HG03196 (cell line): ENCODE measurements at regions not wholly inside any gene's neighbourhood (a gene's known extent, or its start where the extent isn't known, plus 50 kb on each side); places are given as distances from the start of the nearest gene placed in this dataset.
A peak's percentile ranks its signal among the peaks of the same experiment; 100 is the strongest.

ENCODE experiments used
- ATAC-seq: cut with Tn5 transposase; IDR thresholded peaks from one replicate; pipeline ENCODE4 v1.9.1; 2021; ENCODE audit not compliant: unreplicated experiment

- no peak for ATAC-seq
Observed at GRCh38 chr6:91631227-91631626, 1044.4 kb upstream of the MAP3K7 start.

- ATAC-seq, result no peak
Observed at GRCh38 chr6:91626911-91627310, 1040.0 kb upstream of the MAP3K7 start.

- ATAC-seq, result no peak
Observed at GRCh38 chr6:91613481-91613880, 1026.6 kb upstream of the MAP3K7 start.

DNA sequence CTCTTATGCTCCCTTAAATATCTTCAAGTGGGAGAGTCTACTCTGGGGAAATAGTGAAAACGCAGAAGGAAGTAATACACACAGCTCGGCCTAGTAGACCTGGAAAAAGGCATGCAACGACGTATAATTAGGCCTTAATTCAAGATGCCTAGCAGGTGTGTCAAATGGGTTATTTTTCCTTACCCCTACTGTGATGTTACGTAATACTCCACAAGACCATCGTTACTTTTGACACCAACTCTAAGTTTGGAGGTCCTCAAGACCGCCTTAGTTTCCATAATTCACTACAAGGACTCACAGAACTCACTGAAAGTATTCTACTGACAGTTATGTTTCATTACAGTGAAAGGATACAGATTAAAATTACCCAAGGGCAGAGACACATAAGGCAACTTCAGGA, 1024.3 kb upstream of the MAP3K7 start:
- ATAC-seq, result no peak

- no peak for ATAC-seq
Observed at GRCh38 chr6:91608428-91608827, 1021.6 kb upstream of the MAP3K7 start.

- ATAC-seq, result no peak
Observed at GRCh38 chr6:91606148-91606901, 1019.5 kb upstream of the MAP3K7 start.

DNA sequence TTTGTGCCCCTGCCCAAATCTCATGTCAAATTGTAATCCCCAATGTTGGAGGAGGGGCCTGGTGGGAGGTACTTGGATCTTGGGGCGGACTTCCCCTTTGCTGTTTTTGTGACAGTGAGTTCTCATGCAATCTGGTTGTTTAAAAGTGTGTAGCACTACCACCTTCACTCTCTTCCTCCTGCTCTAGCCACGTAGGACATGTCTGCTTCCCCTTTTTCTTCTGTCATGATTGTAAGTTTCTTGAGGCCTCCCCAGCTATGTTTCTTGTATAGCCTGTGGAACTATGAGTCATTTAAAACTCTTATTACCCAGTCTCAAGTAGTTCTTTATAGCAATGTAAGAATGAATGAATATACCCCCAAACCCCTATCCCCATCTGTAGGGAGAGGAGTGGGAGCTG, 1013.7 kb upstream of the MAP3K7 start:
- ATAC-seq, result no peak

GRCh38 chr6:91590191-91590590, 1003.3 kb upstream of the MAP3K7 start:
- ATAC-seq, result no peak

DNA sequence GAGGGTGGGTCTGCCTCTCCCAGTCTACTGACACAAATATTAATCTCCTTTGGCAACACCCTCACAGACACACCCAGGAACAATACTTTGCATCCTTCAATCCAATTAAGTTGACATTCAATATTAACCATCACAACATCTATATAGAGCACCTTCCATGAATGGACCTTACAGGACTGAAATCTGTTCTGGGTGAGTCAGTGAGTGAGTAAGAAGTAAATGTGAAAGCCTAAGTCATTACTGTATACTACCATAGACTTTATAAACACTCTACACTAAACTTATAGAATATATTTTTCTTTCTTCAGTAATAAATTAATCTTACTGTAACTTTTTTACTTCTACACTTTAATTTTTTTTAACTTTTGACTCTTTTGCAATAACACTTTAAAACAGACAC, 993.8 kb upstream of the MAP3K7 start:
- no peak for ATAC-seq

DNA sequence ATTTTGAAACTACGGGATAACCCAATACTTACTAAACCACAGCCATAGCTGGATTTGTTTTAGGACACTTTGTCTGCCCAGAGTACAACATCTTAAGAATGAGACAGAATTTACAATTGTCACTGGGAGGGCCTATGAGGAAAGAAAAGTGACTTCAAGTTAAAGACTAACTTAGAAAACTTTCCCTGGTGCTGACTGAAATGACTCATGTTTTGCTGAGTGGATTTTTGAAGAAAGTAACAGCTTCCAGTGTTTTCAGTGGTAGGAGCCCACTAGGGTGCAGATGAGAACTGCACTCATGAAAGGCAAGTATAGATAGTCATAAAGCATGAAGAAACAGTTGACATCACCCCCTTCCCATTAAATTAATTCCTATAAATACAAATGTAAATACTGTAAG, 988.2 kb upstream of the MAP3K7 start:
- ATAC-seq, result peak; percentile 90

DNA sequence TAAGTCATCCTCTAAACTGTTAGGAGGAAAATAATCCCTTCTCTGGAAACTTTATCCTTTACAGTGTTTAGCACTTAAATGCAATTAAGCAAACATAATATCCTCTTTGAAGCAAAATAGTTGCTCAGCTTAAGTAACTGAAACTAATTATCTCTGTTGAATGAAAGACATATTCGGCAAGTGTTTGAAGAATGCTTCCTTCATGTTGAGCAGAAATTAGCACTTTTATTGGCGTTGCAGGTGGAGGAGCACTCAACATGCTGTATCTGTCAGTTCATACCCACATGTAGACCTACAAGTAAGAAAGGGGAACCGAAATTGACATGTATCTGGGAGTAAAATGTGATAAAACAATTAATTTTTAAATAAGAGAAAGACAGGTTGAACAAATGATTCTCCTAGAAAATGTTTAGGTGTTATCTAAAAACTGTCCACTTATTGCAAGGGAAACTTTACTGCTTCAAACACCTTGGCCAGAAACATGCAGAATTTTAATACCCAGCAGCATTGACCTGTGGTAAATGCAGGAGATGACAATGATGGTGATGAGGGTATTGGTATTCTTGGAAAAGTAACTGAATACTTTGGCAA, 987.0 kb upstream of the MAP3K7 start:
- ATAC-seq, result no peak

- no peak for ATAC-seq
Observed at GRCh38 chr6:91572878-91573277, 986.0 kb upstream of the MAP3K7 start.

GRCh38 chr6:91569071-91569470, 982.2 kb upstream of the MAP3K7 start:
- ATAC-seq, result no peak

DNA sequence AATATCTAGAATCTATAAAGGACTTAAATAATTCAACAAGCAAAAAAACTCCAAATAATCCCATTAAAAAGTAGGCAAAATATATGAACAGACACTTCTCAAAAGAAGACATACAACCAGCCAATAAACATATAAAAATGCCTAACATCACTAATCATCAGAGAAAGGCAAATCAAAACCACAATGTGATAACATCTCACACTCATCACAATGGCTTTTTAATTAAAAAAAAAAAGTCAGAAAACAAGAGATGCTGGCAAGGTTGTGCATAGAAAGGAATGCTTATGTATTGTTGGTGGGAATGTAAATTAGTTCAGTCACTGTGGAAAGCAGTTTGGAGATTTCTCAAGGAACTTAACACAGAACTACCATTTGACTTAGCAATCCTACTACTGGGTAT, 979.6 kb upstream of the MAP3K7 start:
- ATAC-seq, result no peak

- no peak for ATAC-seq
Observed at GRCh38 chr6:91565207-91565606, 978.3 kb upstream of the MAP3K7 start.

DNA sequence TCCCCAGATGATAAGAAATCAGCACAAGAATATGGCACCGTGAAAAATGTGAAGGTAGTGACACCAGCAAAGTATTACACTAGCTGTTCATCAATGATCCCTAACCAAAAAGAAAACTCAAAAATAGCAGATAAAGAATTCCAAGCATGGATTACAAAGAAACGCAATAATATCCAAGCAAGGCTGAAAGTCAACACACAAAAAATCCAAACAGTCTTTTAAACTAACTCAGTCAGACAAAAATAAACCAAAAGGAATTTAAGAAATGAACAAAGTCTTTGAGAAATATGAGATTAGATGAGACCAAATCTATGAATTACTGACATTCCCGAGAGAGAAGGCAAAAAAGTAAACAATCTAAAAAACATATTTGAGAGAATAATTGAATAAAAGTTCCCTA, 976.1 kb upstream of the MAP3K7 start:
- ATAC-seq, result no peak

DNA sequence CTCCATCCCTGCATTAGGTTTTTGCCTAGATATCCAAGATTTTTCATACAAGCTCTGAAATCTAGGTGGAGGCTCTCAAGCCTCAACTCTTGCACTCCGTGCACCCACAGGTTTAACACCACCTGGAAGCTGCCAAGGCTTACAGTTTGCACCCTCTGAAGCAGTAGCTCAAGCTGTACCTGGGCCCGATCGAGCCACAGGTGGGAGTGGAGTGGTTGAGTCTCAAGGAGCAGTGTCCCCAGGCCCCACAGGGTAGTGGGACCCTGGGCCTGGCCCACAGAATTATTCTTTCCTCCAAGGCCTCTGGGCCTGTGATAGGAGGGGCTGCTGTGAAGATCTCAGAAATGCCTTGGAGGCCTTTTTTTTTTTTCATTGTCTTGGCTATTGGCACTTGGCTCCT, 973.5 kb upstream of the MAP3K7 start:
- no peak for ATAC-seq

GRCh38 chr6:91540902-91541301, 954.0 kb upstream of the MAP3K7 start:
- no peak for ATAC-seq

DNA sequence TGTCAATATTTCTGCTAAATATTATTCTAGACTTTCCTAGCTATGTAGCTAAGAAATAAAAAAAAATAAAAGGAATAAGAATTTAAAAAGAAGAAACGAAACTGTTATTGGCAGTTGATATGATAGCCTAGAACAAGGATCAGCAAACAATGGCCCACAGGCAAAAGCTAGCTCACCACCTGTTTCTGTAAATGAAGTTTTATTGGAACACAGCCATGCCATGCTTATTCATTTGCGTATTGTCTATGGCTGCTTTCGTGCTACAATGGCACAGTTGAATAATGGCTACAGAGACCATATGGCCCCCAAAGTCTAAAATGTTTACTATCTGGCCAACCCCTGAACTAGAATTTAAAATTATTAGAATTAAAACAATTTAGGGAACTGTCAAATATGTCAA, 952.6 kb upstream of the MAP3K7 start:
- no peak for ATAC-seq

DNA sequence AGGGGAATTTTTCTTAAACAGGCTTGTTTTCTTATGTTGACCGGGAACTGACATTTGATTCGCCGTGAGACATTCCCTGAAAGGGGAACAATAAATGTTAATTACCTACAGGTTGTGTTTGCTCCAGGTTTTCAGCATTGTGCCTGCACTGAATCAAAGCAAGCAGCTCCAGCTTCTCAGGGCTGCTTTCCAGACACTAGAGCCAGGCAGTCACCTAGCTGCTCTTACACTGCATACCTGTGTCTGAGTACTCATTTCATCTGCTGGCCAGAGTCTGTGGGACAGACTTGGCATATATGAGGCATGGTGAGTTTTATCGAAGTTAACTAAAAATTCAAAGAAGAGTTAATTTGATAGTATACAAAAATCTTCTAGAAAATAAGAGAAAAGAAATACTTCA, 951.8 kb upstream of the MAP3K7 start:
- no peak for ATAC-seq

GRCh38 chr6:91534614-91535013, 947.7 kb upstream of the MAP3K7 start:
- no peak for ATAC-seq

- ATAC-seq, result no peak
Observed at GRCh38 chr6:91523511-91523910, 936.6 kb upstream of the MAP3K7 start.

GRCh38 chr6:91521999-91522398, 935.1 kb upstream of the MAP3K7 start:
- no peak for ATAC-seq
